KMS-11 (cell line): ENCODE measurements at regions not wholly inside any gene's neighbourhood (a gene's known extent, or its start where the extent isn't known, plus 50 kb on each side); places are given as distances from the start of the nearest gene placed in this dataset.

ENCODE experiments used
- H2AFZ ChIP-seq: fragments of 200-600 bp; sonication (generic); 2 replicates; pipeline ENCODE4 v1.6.1; 2016; ENCODE audit warnings: antibody characterized with exemption, mixed run types, low read depth
- H3K27ac ChIP-seq: fragments of 200-600 bp; sonication (generic); 2 replicates; pipeline ENCODE4 v1.6.1; 2016; ENCODE audit warnings: mild to moderate bottlenecking, mixed run types
- H3K27me3 ChIP-seq: fragments of 200-600 bp; sonication (generic); 2 replicates; pipeline ENCODE4 v1.6.1; 2017; ENCODE audit warnings: mild to moderate bottlenecking, low read depth, mixed run types, moderate library complexity; ENCODE audit not compliant: insufficient read depth
- H3K36me3 ChIP-seq: fragments of 200-600 bp; sonication (generic); 2 replicates; pipeline ENCODE4 v1.6.1; 2017; ENCODE audit warnings: mild to moderate bottlenecking, mixed run types; ENCODE audit not compliant: insufficient read depth
- H3K4me1 ChIP-seq: fragments of 200-600 bp; sonication (generic); 2 replicates; pipeline ENCODE4 v1.6.1; 2016; ENCODE audit warnings: mild to moderate bottlenecking, low read depth, mixed run types; ENCODE audit not compliant: poor library complexity, severe bottlenecking
- H3K4me2 ChIP-seq: fragments of 200-600 bp; sonication (generic); 2 replicates; pipeline ENCODE4 v1.7.0; 2016; ENCODE audit warnings: mild to moderate bottlenecking, mixed run types
- H3K4me3 ChIP-seq: fragments of 200-600 bp; sonication (generic); IDR thresholded peaks from 2 replicates; pipeline ENCODE4 v1.6.1; 2017; ENCODE audit warnings: low read depth, low read length, mixed read lengths; ENCODE audit not compliant: insufficient read depth
- H3K79me2 ChIP-seq: fragments of 200-600 bp; sonication (generic); 2 replicates; pipeline ENCODE4 v1.6.1; 2016; ENCODE audit warnings: low read depth, mixed run types; ENCODE audit not compliant: insufficient read depth
- H3K9ac ChIP-seq: fragments of 200-600 bp; sonication (generic); 2 replicates; pipeline ENCODE4 v1.6.1; 2016; ENCODE audit warnings: mild to moderate bottlenecking, mixed run types
- H4K20me1 ChIP-seq: fragments of 200-600 bp; sonication (generic); 2 replicates; pipeline ENCODE4 v1.6.1; 2016; ENCODE audit warnings: mild to moderate bottlenecking, mixed run types; ENCODE audit not compliant: insufficient read depth
- TF ChIP-seq, protein P1 (sequence below): fragments of 200-600 bp; sonication (generic); conservative IDR thresholded peaks from 2 replicates; pipeline ENCODE4 v1.6.1; 2017; ENCODE audit warnings: low read depth, mild to moderate bottlenecking, antibody characterized with exemption, low read length, moderate library complexity, mixed read lengths

DNA sequence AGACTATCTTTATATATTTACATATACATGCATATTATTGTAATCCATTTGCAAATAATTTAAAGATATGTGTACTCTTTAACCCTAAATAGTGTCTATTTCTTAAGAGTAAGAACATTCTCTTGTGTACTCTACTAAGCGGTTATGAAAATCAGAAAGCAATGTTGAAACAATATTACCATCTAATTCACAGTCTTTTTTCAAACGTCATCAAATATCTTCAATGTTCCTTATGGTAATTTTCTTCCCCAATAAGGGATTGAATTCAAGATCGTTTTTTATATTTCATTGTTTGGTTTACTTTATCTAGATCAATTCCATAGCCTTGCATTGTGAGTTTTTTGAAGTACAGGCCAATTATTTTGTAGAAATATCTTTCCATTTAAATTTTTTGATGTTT is 1647.4 kb upstream of the PRR20A start:
- Histone ChIP-seq H3K27me3 (no peaks in the 10 kb centered on the region), H2AFZ (no peak overlapping the region), H3K9ac (no peak overlapping the region), H3K27ac (no peak overlapping the region), H3K79me2 (no peaks in the 10 kb centered on the region), H3K4me1 (no peaks in the 10 kb centered on the region), H3K4me2 (no peak overlapping the region), H4K20me1 (no peaks in the 10 kb centered on the region), H3K36me3 (no peaks in the 10 kb centered on the region), H3K4me3 (no peak overlapping the region)
- TF ChIP-seq, protein P1, sequence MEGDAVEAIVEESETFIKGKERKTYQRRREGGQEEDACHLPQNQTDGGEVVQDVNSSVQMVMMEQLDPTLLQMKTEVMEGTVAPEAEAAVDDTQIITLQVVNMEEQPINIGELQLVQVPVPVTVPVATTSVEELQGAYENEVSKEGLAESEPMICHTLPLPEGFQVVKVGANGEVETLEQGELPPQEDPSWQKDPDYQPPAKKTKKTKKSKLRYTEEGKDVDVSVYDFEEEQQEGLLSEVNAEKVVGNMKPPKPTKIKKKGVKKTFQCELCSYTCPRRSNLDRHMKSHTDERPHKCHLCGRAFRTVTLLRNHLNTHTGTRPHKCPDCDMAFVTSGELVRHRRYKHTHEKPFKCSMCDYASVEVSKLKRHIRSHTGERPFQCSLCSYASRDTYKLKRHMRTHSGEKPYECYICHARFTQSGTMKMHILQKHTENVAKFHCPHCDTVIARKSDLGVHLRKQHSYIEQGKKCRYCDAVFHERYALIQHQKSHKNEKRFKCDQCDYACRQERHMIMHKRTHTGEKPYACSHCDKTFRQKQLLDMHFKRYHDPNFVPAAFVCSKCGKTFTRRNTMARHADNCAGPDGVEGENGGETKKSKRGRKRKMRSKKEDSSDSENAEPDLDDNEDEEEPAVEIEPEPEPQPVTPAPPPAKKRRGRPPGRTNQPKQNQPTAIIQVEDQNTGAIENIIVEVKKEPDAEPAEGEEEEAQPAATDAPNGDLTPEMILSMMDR = no peak

DNA sequence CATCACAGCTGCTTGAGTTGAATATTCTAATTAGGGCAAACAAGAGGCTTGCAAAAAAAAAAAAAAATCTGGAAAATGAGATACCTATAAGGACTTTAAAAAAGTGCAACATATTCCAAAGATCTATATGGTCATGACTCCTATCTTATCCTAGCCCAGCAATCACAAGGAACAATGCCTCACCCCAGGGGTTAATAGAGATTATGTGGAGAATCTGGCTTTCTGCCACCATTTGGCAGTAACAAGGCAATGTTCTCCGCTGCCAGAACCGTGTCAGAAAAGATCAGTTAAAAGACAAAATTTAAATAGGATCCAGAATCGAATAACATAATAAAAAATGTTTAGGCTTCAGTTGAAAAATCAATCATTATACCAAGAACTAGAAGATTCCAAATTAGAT is 1643.2 kb upstream of the PRR20A start:
- Histone ChIP-seq H3K36me3 (no peaks in the 10 kb centered on the region), H3K27ac (no peak overlapping the region), H2AFZ (no peak overlapping the region), H3K9ac (no peak overlapping the region), H3K27me3 (no peaks in the 10 kb centered on the region), H3K4me3 (no peak overlapping the region), H4K20me1 (no peaks in the 10 kb centered on the region), H3K79me2 (no peaks in the 10 kb centered on the region), H3K4me1 (no peaks in the 10 kb centered on the region), H3K4me2 (no peak overlapping the region)
- TF ChIP-seq, protein P1 = no peak

DNA sequence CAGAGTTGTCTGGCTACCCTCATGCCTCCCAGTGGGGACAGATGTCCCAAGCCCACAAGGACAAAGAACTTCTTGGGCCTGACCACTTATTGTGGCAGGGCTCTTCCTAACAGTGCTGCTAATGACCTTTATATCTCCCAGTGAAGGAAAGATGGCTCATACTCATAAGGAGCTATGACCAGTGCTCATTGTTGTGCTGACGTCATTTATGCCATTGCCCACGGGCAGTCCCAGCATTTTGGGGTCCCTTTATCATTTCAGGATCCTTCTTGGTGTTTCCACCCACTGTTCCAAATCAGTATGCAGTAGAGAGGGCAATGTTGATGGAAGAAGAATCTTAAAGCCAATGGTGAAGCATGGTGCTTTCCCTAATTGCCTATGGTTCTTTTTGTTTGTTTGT is 1640.0 kb upstream of the PRR20A start:
- Histone ChIP-seq H3K79me2 (no peaks in the 10 kb centered on the region), H3K4me1 (no peaks in the 10 kb centered on the region), H3K27ac (no peak overlapping the region), H3K36me3 (no peaks in the 10 kb centered on the region), H3K4me3 (no peak overlapping the region), H3K4me2 (no peak overlapping the region), H3K27me3 (no peaks in the 10 kb centered on the region), H3K9ac (no peak overlapping the region), H2AFZ (no peak overlapping the region), H4K20me1 (no peaks in the 10 kb centered on the region)
- TF ChIP-seq, protein P1 = no peak

DNA sequence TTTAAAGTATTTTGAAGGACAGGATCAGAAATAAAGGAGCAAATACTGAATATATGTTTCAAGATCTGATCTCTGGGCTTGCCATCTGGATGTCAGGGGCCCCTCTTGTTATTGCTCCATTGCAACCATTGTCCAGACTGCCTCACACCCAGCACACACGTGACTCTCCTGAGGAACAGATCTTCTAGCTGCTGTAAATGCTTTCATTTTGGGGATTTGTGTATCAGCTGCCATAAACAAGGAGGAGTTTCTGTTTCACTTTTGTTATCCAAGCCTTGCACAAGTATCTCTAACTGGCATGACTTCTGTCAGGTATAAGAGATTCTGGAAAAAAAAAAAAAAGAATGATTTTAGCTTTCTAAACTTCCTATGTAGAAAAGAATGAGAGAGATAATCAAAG is 1624.1 kb upstream of the PRR20A start:
- TF ChIP-seq, protein P1 = no peak
- no peak overlapping the region for H3K9ac ChIP-seq
- no peak overlapping the region for H3K4me3 ChIP-seq
- H4K20me1 ChIP-seq = no peaks in the 10 kb centered on the region
- no peaks in the 10 kb centered on the region for H3K79me2 ChIP-seq
- H3K27me3 ChIP-seq = no peaks in the 10 kb centered on the region
- H3K36me3 ChIP-seq = no peaks in the 10 kb centered on the region
- H3K4me2 ChIP-seq = no peak overlapping the region
- H2AFZ ChIP-seq = no peak overlapping the region
- H3K27ac ChIP-seq = no peak overlapping the region
- H3K4me1 ChIP-seq = no peaks in the 10 kb centered on the region

DNA sequence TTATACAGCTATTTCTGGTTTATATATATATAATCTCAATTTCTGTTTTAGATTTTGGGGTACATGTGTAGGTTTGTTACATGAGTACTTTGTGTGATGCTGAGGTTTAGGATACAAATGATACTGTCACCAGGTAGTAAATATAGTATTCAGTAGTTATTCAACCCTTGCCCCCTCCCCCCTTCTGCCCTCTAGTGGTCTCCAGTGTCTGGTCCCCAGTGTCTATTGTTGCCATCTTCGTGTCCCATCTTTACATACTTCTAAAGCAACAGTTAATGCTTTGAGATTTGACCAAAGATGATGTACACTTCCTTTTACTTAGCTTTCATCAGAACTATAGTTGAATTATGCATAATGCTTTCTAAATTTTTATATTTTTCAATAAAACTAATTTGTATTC is 1623.4 kb upstream of the PRR20A start:
- no peaks in the 10 kb centered on the region for H3K4me1 ChIP-seq
- TF ChIP-seq, protein P1 = 0 out of 2 replicates have a peak, but pooled peaks have one; percentile 43

More for the DNA sequence above, 1623.4 kb upstream of the PRR20A start:
- no peak overlapping the region for H3K4me2 ChIP-seq
- no peak overlapping the region for H3K27ac ChIP-seq
- no peaks in the 10 kb centered on the region for H3K36me3 ChIP-seq
- no peaks in the 10 kb centered on the region for H3K79me2 ChIP-seq
- H3K9ac ChIP-seq = no peak overlapping the region
- H3K4me3 ChIP-seq = no peak overlapping the region
- H4K20me1 ChIP-seq = no peaks in the 10 kb centered on the region
- H3K27me3 ChIP-seq = no peaks in the 10 kb centered on the region
- H2AFZ ChIP-seq = no peak overlapping the region
